ENCODE measurements at regions not wholly inside any gene's neighbourhood (a gene's known extent, or its start where the extent isn't known, plus 50 kb on each side); places are given as distances from the start of the nearest gene placed in this dataset.

- TF ChIP-seq POLR2A (IDR thresholded peaks at IDR 0.05; ENCODE audit: low read length) (no peak), MAX (IDR thresholded peaks at IDR 0.05) (no peak), GATA3 (IDR thresholded peaks at IDR 0.05; ENCODE audit: borderline replicate concordance) (no peak), CTCF (IDR thresholded peaks at IDR 0.05) (no peak), ZC3H11A (IDR thresholded peaks at IDR 0.05) (no peak), SMC3 (IDR thresholded peaks at IDR 0.05) (no peak), EP300 (IDR thresholded peaks at IDR 0.05) (no peak)
- TF ChIP-seq, protein P1, sequence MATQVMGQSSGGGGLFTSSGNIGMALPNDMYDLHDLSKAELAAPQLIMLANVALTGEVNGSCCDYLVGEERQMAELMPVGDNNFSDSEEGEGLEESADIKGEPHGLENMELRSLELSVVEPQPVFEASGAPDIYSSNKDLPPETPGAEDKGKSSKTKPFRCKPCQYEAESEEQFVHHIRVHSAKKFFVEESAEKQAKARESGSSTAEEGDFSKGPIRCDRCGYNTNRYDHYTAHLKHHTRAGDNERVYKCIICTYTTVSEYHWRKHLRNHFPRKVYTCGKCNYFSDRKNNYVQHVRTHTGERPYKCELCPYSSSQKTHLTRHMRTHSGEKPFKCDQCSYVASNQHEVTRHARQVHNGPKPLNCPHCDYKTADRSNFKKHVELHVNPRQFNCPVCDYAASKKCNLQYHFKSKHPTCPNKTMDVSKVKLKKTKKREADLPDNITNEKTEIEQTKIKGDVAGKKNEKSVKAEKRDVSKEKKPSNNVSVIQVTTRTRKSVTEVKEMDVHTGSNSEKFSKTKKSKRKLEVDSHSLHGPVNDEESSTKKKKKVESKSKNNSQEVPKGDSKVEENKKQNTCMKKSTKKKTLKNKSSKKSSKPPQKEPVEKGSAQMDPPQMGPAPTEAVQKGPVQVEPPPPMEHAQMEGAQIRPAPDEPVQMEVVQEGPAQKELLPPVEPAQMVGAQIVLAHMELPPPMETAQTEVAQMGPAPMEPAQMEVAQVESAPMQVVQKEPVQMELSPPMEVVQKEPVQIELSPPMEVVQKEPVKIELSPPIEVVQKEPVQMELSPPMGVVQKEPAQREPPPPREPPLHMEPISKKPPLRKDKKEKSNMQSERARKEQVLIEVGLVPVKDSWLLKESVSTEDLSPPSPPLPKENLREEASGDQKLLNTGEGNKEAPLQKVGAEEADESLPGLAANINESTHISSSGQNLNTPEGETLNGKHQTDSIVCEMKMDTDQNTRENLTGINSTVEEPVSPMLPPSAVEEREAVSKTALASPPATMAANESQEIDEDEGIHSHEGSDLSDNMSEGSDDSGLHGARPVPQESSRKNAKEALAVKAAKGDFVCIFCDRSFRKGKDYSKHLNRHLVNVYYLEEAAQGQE (IDR thresholded peaks at IDR 0.05) = no peak
These were observed 87.5 kb upstream of the CDIN1 start for GRCh38 chr15:36491912-36492311.
